T-cell (primary cell): ENCODE measurements at regions not wholly inside any gene's neighbourhood (a gene's known extent, or its start where the extent isn't known, plus 50 kb on each side); places are given as distances from the start of the nearest gene placed in this dataset.

Experiments
- ATAC-seq, 4 experiments: fragments of 200-7000 bp in 3 of 4; fragments of 150-1000 bp in 1 of 4; cut with Tn5 transposase; replicated peaks in 1 of 4; 1 replicate in 3 of 4; 2 replicates in 1 of 4; pipeline ENCODE4 v1.10.0; 2021; ENCODE audit warnings: moderate library complexity in 3 of 4, mild to moderate bottlenecking in 2 of 4, moderate number of reproducible peaks in 1 of 4
- CTCF ChIA-PET, 2 donors: fragments of 300-600 bp; sonication (Branson Sonifier 250); formaldehyde crosslinking; loops; one replicate each; lab custom pipeline; 2022; ENCODE audit warnings: antibody characterized with exemption in 2 of 2; lab: Charles Lee
- POLR2A ChIA-PET, 2 donors: fragments of 300-600 bp; sonication (Branson Sonifier 250); formaldehyde crosslinking; loops; one replicate each; lab custom pipeline; 2022; ENCODE audit warnings: antibody characterized with exemption in 2 of 2; lab: Charles Lee
- DNase-seq, 35 experiments: peaks; one replicate each; pipeline versions ENCODE4 v3.0.0 to v3.0.0-alpha.2; 2013 to 2023
- H3K27ac ChIP-seq: one replicate; pipeline ENCODE4 v1.5.1; 2013; ENCODE audit warnings: low read length
- H3K27me3 ChIP-seq, 2 experiments: replicated peaks in 1 of 2; 1 replicate in 1 of 2; 2 replicates in 1 of 2; pipeline versions ENCODE4 v1.6.1 to v1.7.0; 2013; ENCODE audit warnings: low read length in 1 of 2, mixed read lengths in 1 of 2; ENCODE audit not compliant: control insufficient read depth in 2 of 2, insufficient read depth in 2 of 2; ENCODE audit errors: extremely low read depth in 1 of 2
- H3K36me3 ChIP-seq, 2 donors: 1 replicate in 1 of 2; 2 replicates in 1 of 2; pipeline versions ENCODE4 v1.6.1 to v1.7.0; 2013; ENCODE audit warnings: low read length in 1 of 2; ENCODE audit not compliant: control insufficient read depth in 2 of 2, insufficient read depth in 1 of 2; ENCODE audit errors: extremely low read depth in 1 of 2
- H3K4me1 ChIP-seq, 2 experiments: 1 replicate in 1 of 2; 2 replicates in 1 of 2; pipeline versions ENCODE4 v1.6.1 to v1.7.0; 2013; ENCODE audit warnings: low read length in 2 of 2, mixed read lengths in 1 of 2; ENCODE audit not compliant: insufficient read depth in 2 of 2, control insufficient read depth in 1 of 2; ENCODE audit errors: extremely low read depth in 1 of 2
- H3K4me3 ChIP-seq, 2 donors: 1 replicate in 1 of 2; 2 replicates in 1 of 2; pipeline versions ENCODE4 v1.5.1 to v1.7.0; 2013; ENCODE audit warnings: mild to moderate bottlenecking in 2 of 2, low read length in 1 of 2, moderate library complexity in 1 of 2; ENCODE audit not compliant: control insufficient read depth in 1 of 2; ENCODE audit errors: extremely low read depth in 1 of 2
- H3K9me3 ChIP-seq: 2 replicates; pipeline ENCODE4 v1.7.0; 2013
- H3K27ac Mint-ChIP-seq, 2 donors: one replicate each; pipeline ENCODE4 v1.8.0; 2020 to 2021; ENCODE audit warnings: mild to moderate bottlenecking in 2 of 2, mixed read lengths in 2 of 2
- H3K27me3 Mint-ChIP-seq, 2 donors: one replicate each; pipeline ENCODE4 v1.8.0; 2021 to 2022; ENCODE audit warnings: mixed read lengths in 2 of 2
- H3K36me3 Mint-ChIP-seq: one replicate; pipeline ENCODE4 v1.8.0; 2021; ENCODE audit warnings: mixed read lengths
- H3K4me1 Mint-ChIP-seq, 3 donors: one replicate each; pipeline ENCODE4 v1.8.0; 2020 to 2022; ENCODE audit warnings: mixed read lengths in 3 of 3, mild to moderate bottlenecking in 1 of 3
- H3K4me3 Mint-ChIP-seq, 3 donors: one replicate each; pipeline ENCODE4 v1.8.0; 2020 to 2022; ENCODE audit warnings: mild to moderate bottlenecking in 3 of 3, mixed read lengths in 3 of 3, moderate library complexity in 3 of 3
- H3K9me3 Mint-ChIP-seq, 3 donors: one replicate each; pipeline ENCODE4 v1.8.0; 2020 to 2022; ENCODE audit warnings: mixed read lengths in 3 of 3
- WGBS: methylation state at CpG from one replicate; pipeline ENCODE4 v1.1.5; 2013; ENCODE audit warnings: missing lambda C conversion rate; ENCODE audit not compliant: insufficient coverage; 5-methylcytosine and 5-hydroxymethylcytosine counted together

- ChIA-PET POLR2A (interaction anchor here in 1 of 2 donors (0.6 kb wide), 1 partner anchor 973 kb away, joined by 3 read pairs; no protein-coding TSS in a partner anchor), CTCF (interaction anchor here (0.6 to 0.7 kb wide), 2 partner anchors 70 to 108 kb away, joined by 3 to 4 read pairs; no protein-coding TSS in a partner anchor)
- Histone ChIP-seq H3K36me3 (no peaks in the 10 kb centered on the region), H3K27me3 (no peaks in the 10 kb centered on the region), H3K4me3 (no peak overlapping the region), H3K9me3 (no peaks in the 10 kb centered on the region), H3K27ac (no peak overlapping the region), H3K4me1 (no peaks in the 10 kb centered on the region)
- WGBS: no CpG with 5 or more reads among the region's 1 CpG
- peaks cover 0 to 1% of the 10 kb centered on the region in 2 donors for H3K27me3 Mint-ChIP-seq
- no peaks in the 10 kb centered on the region for H3K9me3 Mint-ChIP-seq
- no peak for ATAC-seq
- H3K27ac Mint-ChIP-seq: no peak overlapping the region
- no peak overlapping the region for H3K4me3 Mint-ChIP-seq
- no peaks in the 10 kb centered on the region for H3K4me1 Mint-ChIP-seq
- DNase-seq: no peak
- no peaks in the 10 kb centered on the region for H3K36me3 Mint-ChIP-seq
Observed at GRCh38 chr2:207450186-207450585, 79.6 kb upstream of the CREB1 start.

- ATAC-seq: no peak
- H3K27me3 ChIP-seq: no peaks in the 10 kb centered on the region
Observed at GRCh38 chr2:207458582-207458981, 71.2 kb upstream of the CREB1 start.

GRCh38 chr2:207459990-207460757 is 69.6 kb upstream of the CREB1 start:
- peaks cover 0 to 16% (median 9%) of the 10 kb centered on the region in 3 donors for H3K4me1 Mint-ChIP-seq
- H3K9me3 Mint-ChIP-seq: no peaks in the 10 kb centered on the region
- no peaks in the 10 kb centered on the region for H3K27me3 Mint-ChIP-seq
- H3K4me3 Mint-ChIP-seq: no peak overlapping the region
- no peak for ATAC-seq
- no peak overlapping the region for H3K27ac Mint-ChIP-seq
- Histone ChIP-seq H3K27me3 (no peaks in the 10 kb centered on the region), H3K4me1 (peaks cover 0 to 3% of the 10 kb centered on the region in 2 experiments), H3K36me3 (no peaks in the 10 kb centered on the region), H3K4me3 (no peak overlapping the region), H3K9me3 (no peaks in the 10 kb centered on the region), H3K27ac (no peak overlapping the region)
- ChIA-PET POLR2A (interaction anchor here in 1 of 2 donors (0.6 kb wide), 1 partner anchor 13 kb away, joined by 3 read pairs; no protein-coding TSS in a partner anchor), CTCF (interaction anchor here in 1 of 2 donors (0.8 kb wide), 1 partner anchor 9 kb away, joined by 3 read pairs; no protein-coding TSS in a partner anchor)
- H3K36me3 Mint-ChIP-seq: no peaks in the 10 kb centered on the region
- WGBS: 45% methylated on average over 5 of the region's 7 CpGs
- DNase-seq: no peak

More at GRCh38 chr2:207458582-207458981, 71.2 kb upstream of the CREB1 start:
- H3K4me3 ChIP-seq: no peak overlapping the region
- peaks cover 0 to 15% (median 9%) of the 10 kb centered on the region in 3 donors for H3K4me1 Mint-ChIP-seq
- CTCF ChIA-PET: no interaction called here
- H3K27ac ChIP-seq: no peak overlapping the region
- H3K4me3 Mint-ChIP-seq: no peak overlapping the region
- H3K36me3 Mint-ChIP-seq: no peaks in the 10 kb centered on the region
- no peaks in the 10 kb centered on the region for H3K36me3 ChIP-seq
- H3K27me3 Mint-ChIP-seq: no peaks in the 10 kb centered on the region
- no peak overlapping the region for H3K27ac Mint-ChIP-seq
- POLR2A ChIA-PET: interaction anchor here in 1 of 2 donors (0.7 kb wide), 1 partner anchor 291 kb away, joined by 6 read pairs; no protein-coding TSS in a partner anchor
- no peaks in the 10 kb centered on the region for H3K4me1 ChIP-seq
- no peaks in the 10 kb centered on the region for H3K9me3 ChIP-seq
- no peaks in the 10 kb centered on the region for H3K9me3 Mint-ChIP-seq
- no peak for DNase-seq
- 60% methylated on average over 1 of the region's 5 CpGs for WGBS

GRCh38 chr2:207463433-207463832 is 66.3 kb upstream of the CREB1 start:
- Mint-ChIP-seq H3K9me3 (no peaks in the 10 kb centered on the region), H3K4me1 (peaks cover 3 to 16% (median 13%) of the 10 kb centered on the region in 3 donors), H3K4me3 (no peak overlapping the region), H3K27me3 (no peaks in the 10 kb centered on the region), H3K27ac (no peak overlapping the region), H3K36me3 (no peaks in the 10 kb centered on the region)
- H3K27me3 ChIP-seq: no peaks in the 10 kb centered on the region
- CTCF ChIA-PET: no interaction called here
- DNase-seq: no peak
- WGBS: 41% methylated on average over 5 of the region's 8 CpGs
- POLR2A ChIA-PET: no interaction called here
- H3K27ac ChIP-seq: no peak overlapping the region
- H3K36me3 ChIP-seq: no peaks in the 10 kb centered on the region
- no peaks in the 10 kb centered on the region for H3K9me3 ChIP-seq
- H3K4me1 ChIP-seq: peaks cover 0 to 3% of the 10 kb centered on the region in 2 experiments
- ATAC-seq: no peak
- no peak overlapping the region for H3K4me3 ChIP-seq

GRCh38 chr2:207464007-207464406 is 65.8 kb upstream of the CREB1 start:
- H3K36me3 Mint-ChIP-seq: no peaks in the 10 kb centered on the region
- no peak for ATAC-seq
- H3K27ac ChIP-seq: no peak overlapping the region
- H3K4me3 Mint-ChIP-seq: no peak overlapping the region
- no peaks in the 10 kb centered on the region for H3K9me3 ChIP-seq
- no peak overlapping the region for H3K27ac Mint-ChIP-seq
- H3K27me3 ChIP-seq: no peaks in the 10 kb centered on the region
- ChIA-PET CTCF (no interaction called here), POLR2A (interaction anchor here in 1 of 2 donors (0.7 kb wide), 1 partner anchor 37 kb away, joined by 3 read pairs; no protein-coding TSS in a partner anchor)
- no peak for DNase-seq
- peaks cover 0 to 3% of the 10 kb centered on the region in 2 experiments for H3K4me1 ChIP-seq
- no peaks in the 10 kb centered on the region for H3K9me3 Mint-ChIP-seq
- peaks cover 3 to 16% (median 13%) of the 10 kb centered on the region in 3 donors for H3K4me1 Mint-ChIP-seq
- no peaks in the 10 kb centered on the region for H3K36me3 ChIP-seq
- 97% methylated on average over 9 of the region's 10 CpGs for WGBS
- H3K4me3 ChIP-seq: no peak overlapping the region
- H3K27me3 Mint-ChIP-seq: no peaks in the 10 kb centered on the region

- ChIA-PET POLR2A (interaction anchor here in 1 of 2 donors (0.6 kb wide), 1 partner anchor 178 kb away, joined by 3 read pairs; no protein-coding TSS in a partner anchor), CTCF (no interaction called here)
- Histone ChIP-seq H3K27me3 (no peaks in the 10 kb centered on the region), H3K9me3 (no peaks in the 10 kb centered on the region), H3K4me3 (no peak overlapping the region), H3K4me1 (peaks cover 0 to 3% of the 10 kb centered on the region in 2 experiments), H3K36me3 (no peaks in the 10 kb centered on the region), H3K27ac (no peak overlapping the region)
- Mint-ChIP-seq H3K4me1 (peaks cover 3 to 16% (median 8%) of the 10 kb centered on the region in 3 donors), H3K36me3 (no peaks in the 10 kb centered on the region), H3K27me3 (no peaks in the 10 kb centered on the region), H3K4me3 (no peak overlapping the region), H3K9me3 (no peaks in the 10 kb centered on the region), H3K27ac (no peak overlapping the region)
- 89% methylated on average over 1 of the region's 1 CpG for WGBS
- DNase-seq (no peak), ATAC-seq (no peak)
Observed at GRCh38 chr2:207465894-207466293, 63.9 kb upstream of the CREB1 start.
